Limb (tissue), 2 donors: ENCODE measurements at regions not wholly inside any gene's neighbourhood (a gene's known extent, or its start where the extent isn't known, plus 50 kb on each side); places are given as distances from the start of the nearest gene placed in this dataset.
"Not testable (repeated sequence)": the region's sequence is repeated elsewhere in the genome, so short reads cannot be mapped to it uniquely, and the experiment has no call there.

Experiments
- DNase-seq, 2 donors: peaks; one replicate each; pipeline ENCODE4 v3.0.0-alpha.2; 2016; ENCODE audit errors: extremely low spot score in 2 of 2

DNA sequence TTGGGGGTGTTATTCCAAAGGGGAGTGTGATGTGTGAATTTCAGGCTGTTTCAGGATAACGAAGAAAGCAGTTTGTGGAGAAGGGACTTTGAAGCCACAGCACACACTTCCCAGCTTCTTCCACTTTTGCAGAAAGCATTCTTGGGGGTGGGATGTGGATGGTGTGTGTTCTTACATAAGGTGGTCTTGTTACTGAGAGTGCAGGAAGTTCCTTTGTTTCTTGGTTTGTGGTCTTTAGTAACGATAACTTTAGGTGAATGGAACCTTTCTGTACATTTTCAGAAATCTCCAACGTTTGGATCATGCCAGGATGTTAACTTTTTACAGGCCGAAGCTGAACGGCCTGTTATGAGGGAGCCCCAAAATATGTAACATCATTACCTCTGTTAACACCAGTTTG lies 251.8 kb downstream of the KCNRG start:
- no peak for DNase-seq

DNA sequence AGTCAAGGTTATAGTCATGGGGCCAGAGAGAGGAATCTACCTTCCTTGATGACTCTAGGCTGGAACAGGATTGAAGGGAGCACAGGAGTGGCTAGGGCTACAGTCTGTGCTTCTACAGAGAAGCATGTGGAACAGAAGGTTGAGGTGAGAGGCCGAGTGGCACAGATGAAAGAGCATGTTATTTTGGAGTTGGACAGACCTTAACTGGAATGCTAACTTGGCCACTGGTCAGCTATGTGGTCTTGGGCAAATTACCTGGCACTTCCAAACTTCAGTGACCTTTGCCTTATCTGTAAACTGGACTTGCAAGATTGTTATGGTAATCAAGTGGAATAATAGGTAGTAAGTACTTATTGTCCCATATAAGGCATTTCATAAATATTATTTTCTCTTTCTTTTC lies 252.7 kb downstream of the KCNRG start:
- no peak for DNase-seq

DNA sequence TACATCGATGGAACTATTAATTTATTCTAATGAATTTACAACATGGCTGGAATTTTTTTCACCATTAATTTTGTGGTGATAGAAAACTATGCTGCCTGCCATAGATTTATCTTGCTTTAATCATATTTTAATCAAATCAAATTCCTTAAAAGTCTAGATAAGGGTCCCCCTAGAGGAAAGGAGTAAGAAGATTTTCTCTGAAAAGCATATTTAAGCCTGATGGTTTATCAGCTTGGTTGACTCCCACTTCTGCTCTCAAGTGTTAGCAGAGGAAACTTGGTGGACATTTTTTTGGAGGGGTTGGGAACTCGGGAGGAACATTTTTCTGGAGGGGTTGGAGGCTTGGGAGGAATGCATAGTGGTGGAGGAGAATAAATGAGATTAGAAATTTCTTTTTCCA lies 253.3 kb downstream of the KCNRG start:
- DNase-seq = no peak

DNA sequence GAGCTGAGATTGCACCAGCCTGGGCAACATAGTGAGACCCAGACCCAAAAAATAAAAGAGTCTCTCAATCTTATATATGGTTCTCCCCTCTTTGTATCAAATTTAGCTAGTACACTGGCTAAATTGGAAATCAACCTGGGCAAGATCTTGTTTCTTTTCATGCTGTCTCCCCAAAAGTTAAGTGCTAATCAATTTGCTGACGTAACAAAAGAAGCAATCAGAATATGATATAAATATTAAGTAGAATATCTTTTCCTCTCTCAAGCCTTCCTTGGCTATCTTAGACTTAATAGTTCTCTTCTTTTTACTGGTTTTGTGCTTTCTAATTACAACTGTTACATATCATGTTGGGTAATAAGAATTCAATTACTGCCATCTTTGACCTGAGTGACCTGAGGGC lies 258.9 kb downstream of the KCNRG start:
- DNase-seq = no peak

DNA sequence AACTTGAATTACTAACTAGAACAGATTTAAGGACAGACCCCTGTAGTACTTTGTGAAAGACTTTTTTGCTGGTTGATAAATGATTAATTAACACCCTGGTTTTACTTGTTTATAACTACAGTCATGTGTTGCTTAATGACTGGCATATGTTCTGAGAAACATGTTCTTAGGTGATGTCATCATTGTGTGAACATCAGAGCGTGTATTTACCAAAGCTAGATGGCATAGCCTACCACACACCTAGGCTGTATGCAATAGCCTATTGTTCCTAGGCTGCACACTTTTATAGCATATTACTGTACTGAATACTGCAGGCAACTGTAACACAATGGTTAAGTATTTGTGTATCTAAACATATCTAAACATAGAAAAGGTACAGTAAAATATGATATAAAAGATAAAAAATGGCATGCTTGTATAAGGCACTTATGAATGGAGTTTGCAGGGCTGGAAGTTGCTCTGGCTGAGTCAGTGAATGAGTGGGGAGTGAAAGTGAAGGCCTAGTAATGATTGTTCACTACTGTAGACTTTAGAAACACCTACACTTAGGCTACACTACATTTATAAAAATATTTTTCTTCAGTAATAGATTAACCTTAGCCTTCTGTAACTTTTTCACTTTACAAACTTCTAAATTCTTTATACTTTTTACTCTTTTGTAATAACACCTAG lies 260.3 kb downstream of the KCNRG start:
- DNase-seq = no peak

DNA sequence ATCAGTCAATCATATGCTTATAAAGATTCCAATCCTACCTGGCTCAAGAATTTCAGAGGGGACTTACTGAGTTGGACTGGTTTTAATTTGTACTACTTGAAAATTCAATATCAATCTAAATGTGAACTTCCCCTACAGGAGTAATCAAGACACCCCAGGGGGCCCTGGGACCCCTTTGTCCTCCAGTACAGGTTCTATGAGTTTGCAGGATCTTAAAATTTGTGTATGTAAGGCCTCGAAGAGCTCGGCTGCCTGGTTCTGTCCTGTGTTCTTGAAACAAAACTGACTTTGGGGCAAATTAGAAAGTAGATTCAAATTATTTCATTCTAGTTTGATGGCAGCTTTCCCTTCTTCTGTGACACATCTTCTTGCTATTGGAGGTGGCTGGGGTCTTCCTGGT lies 261.3 kb downstream of the KCNRG start:
- no peak for DNase-seq

DNA sequence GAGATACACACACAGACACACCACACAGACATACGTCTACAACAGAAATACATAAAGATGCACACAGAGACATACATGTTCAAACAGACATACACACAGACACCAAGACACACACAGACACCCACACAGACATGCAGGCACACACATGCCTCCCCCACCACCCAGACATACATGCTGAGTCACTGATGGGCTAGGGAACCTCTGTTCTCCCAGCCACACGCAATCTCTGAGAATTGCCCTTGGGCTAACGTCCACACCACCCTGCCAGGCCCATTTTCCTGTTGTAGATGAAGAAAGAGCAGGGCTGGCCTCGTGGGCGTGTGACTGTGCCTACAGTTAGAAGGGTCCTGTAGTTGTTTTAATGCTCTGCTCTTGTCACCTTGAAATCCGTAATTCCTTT lies 261.9 kb downstream of the KCNRG start:
- DNase-seq = no peak

DNA sequence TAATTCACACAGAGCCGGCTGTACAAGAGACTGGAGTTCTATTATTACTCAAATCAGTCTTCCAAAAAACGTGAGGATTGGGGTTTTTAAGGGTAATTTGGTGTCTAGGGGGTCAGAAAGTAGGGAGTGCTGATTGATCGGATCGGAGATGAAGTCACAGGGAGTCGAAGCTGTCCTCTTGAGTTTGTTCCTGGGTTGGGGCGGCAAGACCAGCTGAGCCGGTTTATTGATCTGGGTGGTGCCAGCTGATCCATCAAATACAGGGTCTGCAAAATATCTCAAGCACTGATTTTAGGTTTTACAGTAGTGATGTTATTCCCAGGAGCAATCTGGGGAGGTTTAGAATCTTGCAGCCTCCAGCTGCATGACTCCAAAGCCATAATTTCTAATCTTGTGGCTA lies 262.7 kb downstream of the KCNRG start:
- no peak for DNase-seq

DNA sequence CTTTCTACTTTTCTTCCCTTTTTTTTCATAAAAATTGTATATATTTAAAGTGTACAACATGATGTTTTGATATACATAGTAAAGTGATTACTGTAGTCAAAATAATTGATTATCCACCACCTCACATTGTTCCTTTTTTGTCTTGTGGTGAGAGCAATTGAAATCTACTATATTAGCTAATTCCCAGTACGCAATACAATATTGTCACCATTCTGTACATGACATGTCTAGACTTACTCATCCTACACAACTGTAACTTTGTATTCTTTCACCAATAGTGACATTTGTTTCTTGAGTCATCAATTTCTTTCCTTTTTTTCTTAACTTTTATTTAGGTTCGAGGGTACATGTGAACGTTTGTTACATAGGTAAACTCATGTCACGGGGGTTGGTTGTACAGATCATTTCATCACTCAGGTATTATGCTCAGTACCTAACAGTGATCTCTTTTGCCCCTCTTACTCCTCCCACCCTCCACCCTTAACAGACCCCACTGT lies 265.2 kb downstream of the KCNRG start:
- no peak for DNase-seq

DNA sequence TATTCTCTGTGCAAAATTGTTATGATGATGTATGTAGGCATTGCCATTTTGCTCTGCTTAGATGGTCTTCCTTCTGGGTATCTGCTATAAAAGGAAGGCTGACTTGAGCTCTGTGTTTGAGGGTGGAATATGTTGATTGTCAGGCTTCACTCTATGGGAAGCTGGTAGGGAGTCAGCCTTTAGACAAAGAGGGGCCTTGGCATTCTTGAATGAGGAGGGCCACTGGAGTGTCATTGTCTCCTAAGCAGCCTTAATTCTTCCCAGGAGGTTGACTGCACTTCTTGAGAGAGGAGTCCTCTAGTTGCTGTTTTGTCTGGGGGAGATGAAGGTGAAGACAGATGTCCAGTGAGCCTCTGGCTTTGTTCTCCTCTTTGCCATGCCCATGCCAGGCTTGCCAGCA lies 266.8 kb downstream of the KCNRG start:
- no peak for DNase-seq

DNA sequence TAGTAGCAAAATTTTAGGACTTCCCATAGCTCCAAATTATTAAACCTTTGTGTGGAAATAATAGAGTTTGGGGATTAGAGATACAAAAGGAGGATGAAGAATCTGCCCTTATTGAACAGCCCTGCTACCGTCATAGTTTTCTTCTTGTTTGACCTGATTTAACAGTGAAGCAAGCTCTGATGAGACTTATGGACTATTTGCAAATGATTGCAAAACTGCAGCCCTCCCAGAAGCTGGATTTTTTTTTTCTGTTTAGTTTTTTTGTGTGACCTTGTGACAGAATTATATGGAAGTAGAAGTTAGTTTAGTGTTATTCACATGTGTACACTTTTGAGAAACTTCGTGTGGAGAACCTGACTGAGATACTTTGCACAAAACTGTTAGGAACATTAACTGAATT lies 267.8 kb downstream of the KCNRG start:
- no peak for DNase-seq

DNA sequence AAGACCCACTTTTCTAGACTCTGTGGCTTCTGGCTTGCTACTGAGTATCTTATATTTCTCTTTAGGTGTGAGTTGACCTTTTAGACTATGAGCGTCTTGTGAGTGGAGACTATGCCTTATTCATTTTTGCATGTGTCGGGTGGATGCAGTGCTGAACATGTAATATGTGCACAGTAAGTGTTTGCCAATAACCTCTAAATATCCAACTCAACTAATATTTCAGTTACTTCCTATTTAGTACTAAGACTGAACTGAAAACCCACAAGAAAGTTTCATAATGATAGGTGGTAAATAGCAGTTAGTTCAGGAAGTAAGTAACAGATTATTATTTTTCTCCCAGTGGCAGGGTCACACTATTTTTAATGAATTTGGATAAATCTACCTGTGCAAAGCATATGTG lies 269.3 kb downstream of the KCNRG start:
- no peak for DNase-seq

DNA sequence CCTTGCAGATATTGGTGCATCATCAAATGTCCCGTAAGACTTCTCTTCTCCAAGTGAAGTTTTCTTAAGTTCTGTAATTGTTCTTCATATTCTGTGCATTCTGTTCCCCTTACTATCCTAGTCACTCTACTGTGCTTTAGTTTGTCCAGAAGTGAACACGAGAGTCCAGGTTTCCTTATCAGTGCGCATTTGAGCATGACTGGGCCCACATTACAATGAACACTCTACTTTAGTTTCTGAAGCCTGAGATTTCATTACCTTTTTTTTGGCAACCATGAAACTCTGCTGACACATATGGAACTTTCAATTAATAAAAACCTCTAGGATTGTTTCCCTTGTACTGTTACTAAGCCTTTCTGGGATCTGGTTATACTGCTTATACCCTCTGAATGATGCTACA lies 270.0 kb downstream of the KCNRG start:
- no peak for DNase-seq

DNA sequence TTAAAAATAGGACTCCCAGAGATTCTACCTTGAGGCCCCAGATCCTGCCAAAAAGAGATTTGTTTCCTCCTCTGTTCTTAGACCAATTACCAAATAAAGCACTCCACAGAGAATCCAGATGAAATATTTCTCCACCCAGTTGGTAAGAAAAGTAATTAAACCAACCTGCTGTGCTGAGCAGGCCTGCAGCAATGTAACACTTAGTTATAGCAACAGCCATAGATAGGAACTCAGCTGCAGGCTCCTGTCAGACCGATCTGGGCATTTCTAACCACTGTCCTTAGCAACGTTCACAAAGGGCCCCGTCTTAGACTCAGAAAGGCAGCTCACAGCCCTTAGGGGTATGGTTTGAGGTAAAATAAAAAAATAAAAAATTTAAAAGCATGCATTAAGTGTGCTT lies 271.1 kb downstream of the KCNRG start:
- DNase-seq = no peak

DNA sequence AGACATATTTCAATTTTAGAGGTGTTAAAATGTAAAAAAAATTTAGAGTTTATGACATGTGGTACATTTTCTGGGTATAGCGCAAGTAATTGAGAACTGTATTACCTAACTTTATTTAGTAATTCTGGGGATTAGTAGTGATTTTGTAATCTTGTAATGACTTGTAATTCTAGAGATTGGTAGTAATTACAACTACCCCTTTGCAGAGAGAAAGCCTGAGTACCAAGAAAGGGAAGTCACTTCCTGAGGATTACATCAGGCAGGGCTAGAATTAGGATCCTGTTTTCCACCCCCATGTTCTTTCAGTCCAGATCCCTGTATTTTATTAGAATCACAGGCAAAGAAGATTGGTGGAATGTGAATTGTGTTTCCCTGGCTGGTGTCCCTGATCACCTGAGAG lies 274.9 kb downstream of the KCNRG start:
- no peak for DNase-seq

DNA sequence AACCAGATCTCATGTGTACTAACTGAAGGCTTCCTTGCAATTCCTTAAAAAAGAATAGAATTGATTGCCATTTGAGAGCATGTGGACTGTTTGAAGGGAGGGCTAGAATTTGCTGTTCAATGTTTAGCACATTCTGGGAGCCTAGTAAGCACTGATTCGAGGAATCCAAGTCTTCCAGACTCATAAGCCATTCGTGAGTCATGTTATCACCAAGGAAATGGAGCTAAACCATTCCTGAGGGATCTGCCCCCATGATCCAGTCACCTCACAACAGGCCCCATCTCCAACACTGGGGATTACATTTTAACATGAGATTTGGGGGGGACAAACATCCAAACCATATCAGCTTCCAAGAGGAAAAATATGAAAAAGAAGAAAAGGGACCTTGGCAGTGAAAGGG lies 276.4 kb downstream of the KCNRG start:
- DNase-seq = no peak

DNA sequence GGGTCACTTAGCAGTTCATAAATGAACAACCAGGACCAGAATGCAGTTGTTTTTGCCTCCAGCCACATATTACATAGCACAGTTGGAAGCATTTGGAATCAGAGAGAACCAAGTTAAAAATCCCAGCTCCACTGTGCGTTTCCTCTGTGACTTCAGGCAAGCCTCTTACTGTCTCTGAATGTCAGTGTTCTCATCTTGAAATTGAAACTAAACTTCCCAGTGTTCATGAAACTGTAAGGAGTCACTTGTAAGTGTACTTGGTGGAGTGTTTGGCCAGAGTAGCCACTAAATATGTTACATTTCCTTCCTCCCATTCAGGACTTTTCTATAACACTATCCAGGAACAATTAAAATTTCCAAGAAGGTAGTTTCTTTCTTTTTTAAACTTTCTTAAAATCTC lies 276.8 kb downstream of the KCNRG start:
- DNase-seq = no peak

DNA sequence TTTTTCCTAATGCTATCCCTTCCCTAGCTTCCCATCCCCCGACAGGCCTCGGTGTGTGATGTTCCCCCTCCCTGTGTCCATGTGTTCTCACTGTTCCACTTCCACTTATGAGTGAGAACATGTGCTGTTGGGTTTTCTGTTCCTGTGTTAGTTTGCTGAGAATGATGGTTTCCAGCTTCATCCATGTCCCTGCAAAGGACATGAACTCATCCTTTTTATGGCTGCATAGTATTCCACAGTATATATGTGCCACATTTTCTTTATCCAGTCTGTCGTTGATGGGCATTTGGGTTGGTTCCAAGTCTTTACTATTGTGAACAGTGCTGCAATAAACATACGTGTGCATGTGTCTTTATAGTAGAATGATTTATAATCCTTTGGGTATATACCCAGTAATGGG lies 279.2 kb downstream of the KCNRG start:
- not testable (repeated sequence) for DNase-seq

DNA sequence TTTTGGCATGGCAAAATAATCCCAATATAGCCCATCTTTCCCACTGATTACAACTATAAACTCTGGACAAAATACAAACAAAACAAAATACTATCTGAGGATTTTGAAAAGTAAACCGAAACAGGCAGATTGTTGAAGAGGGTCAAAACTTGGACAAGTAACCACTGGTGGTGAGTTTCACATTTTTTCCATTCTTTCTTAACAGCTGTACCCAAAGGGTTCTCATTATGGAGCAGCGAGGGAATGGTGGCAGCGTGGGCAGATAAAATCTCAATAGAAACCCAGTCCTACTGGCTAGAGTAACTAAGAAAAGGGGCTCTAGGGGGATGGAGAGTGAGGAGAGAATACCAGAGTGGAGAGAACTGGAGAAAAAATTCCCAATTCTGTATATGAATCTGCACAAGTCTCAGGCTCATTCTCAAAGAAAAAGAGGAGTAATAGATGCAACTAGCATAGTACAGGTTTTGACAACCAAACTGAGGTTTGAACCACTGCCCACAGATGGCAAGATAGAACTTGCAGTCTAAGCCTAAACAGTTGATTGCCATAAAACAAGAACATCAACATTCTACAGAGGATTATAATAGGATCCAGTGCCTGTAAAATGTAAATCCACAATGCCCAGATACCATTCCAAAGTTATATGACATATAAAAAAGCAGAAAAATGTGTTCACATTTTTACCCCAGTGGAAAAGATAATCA lies 284.5 kb downstream of the KCNRG start:
- no peak for DNase-seq

DNA sequence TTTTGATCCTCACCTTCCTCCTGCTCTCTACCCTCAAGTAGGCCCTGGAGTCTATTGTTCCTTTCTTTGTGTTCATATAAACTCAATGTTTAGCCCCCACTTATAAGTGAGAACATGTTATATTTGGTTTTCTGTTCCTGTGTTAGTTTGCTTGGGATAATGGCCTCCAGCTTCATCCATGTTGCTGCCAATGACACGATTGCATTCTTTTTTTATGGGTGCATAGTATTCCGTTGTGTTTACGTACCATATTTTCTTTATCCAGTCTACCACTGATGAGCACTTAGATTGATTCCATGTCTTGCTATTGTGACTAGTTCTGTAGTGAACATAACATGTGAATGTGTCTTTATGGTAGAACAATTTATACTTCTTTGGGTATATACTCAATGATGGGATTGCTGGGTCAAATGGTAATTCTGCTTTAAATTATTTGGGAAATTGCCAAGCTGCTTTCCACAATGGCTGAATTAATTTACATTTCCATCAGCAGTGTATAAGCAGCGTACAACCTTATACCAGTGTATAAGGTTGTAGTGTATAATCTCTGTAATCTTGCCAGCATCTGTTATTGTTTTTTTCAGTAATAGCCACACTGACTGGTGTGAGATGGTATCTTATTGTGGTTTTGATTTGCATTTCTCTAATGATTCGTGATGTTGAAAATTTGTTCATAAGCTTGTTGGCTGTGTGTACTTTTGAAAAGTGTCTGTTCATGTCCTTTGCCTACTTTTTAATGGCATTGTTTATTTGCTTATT lies 288.9 kb downstream of the KCNRG start:
- DNase-seq = no peak

DNA sequence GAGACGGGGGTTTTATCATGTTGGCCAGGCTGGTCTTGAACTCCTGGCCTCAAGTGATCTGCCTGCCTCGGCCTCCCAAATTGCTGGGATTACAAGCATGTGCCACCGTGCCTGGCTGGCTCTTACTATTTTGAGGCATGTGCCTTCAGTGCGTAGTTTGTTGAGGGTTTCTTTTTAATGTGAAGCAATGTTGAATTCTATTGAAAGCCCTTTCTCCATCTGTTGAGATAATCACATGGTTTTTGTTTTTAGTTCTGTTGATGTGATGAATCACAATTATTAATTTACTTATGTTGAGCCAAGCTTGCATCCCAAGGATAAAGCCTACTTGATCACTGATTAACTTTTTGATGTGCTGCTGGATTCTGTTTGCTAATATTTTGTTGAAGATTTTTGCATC lies 290.9 kb downstream of the KCNRG start:
- no peak for DNase-seq

DNA sequence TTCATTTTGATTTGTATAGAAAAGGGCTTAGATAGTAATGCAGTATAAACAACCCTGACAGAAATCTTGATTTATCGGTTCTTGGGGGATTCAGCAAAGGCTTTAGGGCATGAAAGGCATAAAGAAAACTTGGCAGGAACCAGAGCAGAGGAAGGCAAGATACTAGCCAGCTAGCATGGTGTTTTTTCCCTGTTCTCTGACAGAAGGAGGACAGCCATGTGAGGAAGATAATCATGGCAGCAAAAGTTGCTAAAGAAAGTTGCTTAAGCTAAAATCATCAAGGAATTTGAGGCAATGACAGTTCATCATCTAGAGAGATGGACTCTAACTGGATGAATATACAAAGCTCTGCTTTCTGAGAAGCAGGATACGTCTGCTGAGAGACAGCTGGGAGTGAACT lies 294.1 kb downstream of the KCNRG start:
- DNase-seq = no peak
